Activated CD4-positive, alpha-beta T cell treated with anti-CD3 and anti-CD28 coated beads, Interleukin-2, amount 50 U/mL, for 1 hour (primary cell): ENCODE measurements at regions not wholly inside any gene's neighbourhood (a gene's known extent, or its start where the extent isn't known, plus 50 kb on each side); places are given as distances from the start of the nearest gene placed in this dataset.
"Not testable (repeated sequence)": the region's sequence is repeated elsewhere in the genome, so short reads cannot be mapped to it uniquely, and the experiment has no call there.

Experiments used
- DNase-seq: peaks from one replicate; pipeline ENCODE4 v3.0.0-alpha.2; 2020

GRCh38 chrX:124426288-124427169 lies 80.2 kb downstream of the SH2D1A start:
- no peak for DNase-seq

- no peak for DNase-seq
Observed at GRCh38 chrX:124433186-124433585, 86.8 kb downstream of the SH2D1A start.

- DNase-seq, result no peak
Observed at GRCh38 chrX:124435616-124436015, 89.3 kb downstream of the SH2D1A start.

DNA sequence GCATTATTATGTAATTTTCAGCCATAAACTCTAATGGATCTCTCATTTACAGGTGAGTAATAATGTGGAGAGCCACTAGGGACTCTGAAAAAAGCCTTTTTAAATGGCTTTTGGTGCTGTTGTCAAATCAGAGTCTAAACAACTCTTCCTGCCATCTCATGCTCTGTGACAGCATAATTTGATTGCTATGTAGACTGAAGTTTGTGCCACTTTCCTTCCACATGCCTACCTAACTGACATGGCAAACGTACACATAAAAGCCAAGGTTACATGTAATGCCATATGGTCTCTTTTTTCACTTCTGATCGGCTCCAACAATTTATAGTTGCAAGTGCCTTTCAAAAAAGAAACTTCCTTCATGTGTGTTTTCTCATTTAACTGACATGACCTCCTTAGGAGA lies 94.3 kb downstream of the SH2D1A start:
- DNase-seq, result no peak

DNA sequence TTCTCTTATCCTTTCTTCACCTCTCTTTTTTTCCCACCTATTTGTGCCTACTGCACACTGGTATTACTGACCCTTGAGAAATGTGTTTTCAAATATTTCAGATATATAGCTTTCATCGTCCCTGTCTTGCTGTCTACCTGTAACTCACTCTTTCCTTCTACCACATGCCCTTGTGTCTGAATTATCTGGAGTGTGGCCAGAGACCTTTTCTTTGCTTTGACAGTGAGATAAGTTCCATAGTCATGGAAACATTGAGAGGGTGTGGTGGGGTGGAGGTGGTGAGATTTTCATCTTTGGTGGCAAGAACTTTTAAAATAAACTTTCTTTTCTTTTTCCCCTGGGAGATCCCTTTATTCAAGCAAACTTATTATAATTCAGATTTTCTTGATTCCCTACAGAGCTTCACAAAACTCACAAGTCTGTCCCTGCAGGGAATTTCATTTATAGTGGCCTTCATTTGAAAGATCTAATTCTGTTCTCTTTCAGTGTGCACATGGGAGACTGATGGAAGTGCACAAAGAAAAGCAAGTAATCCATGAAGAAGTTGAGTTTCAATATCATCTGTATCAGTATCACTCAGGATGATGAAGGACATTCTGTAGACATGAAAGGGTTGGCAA lies 95.7 kb downstream of the SH2D1A start:
- DNase-seq, result no peak

- no peak for DNase-seq
Observed at GRCh38 chrX:124455966-124456365, 109.6 kb downstream of the SH2D1A start.

DNA sequence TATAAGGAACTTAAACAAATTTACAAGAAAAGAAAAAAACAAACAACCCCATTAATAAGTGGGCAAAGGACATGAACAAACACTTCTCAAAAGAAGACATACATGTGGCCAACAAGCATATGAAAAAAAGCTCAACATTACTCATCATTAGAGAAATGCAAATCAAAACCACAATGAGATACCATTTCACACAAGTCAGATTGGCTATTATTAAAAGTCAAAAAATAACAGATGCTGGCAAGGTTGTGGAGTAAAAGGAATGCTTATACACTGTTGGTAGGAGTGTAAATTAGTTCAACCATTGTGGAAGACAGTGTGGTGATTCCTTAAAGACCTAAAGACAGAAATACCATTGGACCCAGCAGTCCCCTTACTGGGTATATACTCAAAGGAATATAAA lies 113.5 kb downstream of the SH2D1A start:
- not testable (repeated sequence) for DNase-seq

DNA sequence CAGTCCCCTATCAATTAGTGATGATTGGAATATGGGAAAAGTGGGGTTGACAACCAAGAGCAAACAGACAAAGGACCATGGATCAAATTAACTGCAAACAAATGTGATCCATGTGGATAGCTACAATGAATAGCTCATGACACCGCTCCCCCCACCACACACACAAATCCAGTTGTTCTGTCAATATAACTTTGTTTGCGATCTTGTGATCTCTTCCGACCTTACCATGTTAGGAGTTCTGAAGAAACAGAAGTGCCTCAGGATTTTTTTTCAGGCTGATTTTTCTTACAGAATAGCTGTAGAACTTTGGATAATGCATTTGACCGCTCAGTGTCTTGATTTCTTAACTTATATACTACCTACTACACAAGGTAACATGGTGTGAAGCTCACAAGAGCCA lies 116.6 kb downstream of the SH2D1A start:
- DNase-seq, result no peak

DNA sequence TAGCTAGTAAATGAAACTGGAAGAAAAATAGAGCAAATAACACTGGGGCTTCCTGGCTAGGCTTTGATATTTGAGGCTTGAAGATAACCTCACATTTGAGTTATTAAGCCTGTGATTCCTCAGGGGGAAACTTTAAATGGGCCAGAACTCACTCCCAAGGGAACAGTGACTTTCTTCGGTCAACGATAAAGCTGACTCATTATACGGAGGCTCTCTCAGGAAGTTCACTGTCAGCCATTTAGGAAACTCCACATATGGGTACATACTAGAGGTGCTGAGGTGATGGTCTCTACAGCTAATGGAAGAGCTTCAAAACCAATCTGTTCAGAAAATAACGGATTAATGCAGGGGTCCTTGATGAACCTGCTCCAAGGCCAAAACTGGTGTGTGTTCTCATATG lies 120.8 kb downstream of the SH2D1A start:
- DNase-seq, result no peak

- no peak for DNase-seq
Observed at GRCh38 chrX:124475358-124475757, 129.0 kb downstream of the SH2D1A start.

DNA sequence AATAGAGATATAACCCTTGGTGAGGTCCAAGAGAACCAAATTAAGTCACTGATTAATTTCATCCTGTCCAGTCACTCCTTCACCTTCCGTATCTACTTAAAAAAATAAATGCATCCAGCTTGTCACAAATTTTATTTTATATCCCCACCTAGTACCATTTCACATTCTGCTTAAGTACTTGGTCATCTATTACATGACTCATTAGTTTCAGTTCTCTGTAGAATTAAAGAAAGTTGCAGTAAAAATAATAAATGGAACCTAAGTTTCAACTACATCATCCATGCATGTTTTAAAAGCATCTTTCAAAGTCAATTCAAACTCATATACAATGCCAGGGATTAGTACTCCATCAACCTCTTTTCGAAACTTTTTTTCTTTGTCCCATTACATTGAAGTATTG lies 130.2 kb downstream of the SH2D1A start:
- no peak for DNase-seq

- no peak for DNase-seq
Observed at GRCh38 chrX:124478046-124478445, 131.7 kb downstream of the SH2D1A start.

DNA sequence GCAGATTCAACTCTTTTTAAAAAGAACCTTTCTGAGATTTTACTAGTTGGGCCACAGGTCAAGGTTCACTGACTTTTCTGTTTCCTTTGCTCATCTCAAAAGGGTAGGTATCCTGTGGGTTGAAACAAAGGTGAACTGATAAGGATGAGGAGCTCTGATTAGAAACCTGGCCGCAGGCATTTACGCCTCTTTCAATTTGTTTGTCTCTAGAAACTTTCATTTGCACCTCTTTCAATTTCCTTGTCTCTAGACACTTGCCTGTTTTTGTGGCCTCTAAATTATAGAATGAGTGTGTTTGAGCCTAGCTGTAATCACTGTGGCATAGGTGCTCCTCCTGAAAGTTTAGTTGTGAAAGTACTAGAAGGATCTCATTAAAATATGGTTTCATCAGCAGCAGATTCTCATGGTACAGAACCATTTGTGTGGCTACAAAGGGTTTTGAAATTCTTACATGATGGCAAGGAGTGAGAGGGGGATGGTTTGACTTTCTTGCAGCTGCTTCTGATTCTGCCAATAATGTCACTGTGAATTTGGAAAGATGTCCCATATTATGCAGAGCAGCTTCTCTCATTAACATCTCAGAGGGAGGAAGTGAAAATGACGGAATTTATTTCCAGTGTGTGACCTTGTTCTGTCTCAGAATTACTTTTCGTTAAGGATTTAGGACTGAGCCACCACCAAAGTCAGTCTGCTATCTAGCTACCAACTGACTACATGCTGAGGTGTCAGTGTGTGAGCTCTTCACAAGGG lies 142.2 kb downstream of the SH2D1A start:
- no peak for DNase-seq

DNA sequence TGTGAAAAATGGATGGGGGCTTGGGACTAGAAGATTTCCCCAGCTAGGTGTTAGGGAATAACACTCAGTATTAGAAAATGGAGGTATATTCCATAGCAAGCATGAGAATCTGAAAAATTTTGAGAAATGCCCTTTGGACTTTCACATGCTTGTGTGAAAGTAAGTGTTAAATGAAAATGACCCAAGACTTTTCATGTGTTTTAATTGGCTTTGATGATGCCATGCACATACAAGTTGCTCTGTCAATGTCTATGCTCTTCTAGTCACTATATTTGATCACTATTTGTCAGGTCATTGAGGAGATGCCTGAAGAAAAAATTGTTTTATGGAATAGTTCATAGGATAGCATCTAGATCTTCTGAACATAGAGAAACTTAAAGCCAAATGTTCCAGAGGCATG lies 147.6 kb downstream of the SH2D1A start:
- no peak for DNase-seq

DNA sequence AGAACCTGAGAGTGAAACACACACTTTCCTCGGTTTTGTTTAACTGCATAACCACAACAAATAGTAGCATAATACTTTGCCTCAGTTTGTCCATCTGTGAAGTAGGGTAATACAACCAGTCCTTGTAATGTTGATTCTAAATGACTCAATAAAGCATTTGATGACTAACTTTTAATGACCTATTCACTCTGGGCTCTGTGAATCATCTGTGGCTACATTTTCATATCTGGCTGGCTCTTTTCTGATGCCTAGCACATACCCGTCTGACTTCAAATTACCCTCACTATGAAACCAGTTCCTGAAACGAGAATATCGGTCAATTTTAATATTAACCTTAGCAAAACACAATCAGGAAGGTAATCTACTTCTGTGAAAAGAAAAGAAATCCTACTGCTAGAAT lies 151.0 kb downstream of the SH2D1A start:
- DNase-seq, result no peak

GRCh38 chrX:124501586-124501985 lies 155.2 kb downstream of the SH2D1A start:
- DNase-seq, result no peak

GRCh38 chrX:124502166-124502565 lies 155.8 kb downstream of the SH2D1A start:
- no peak for DNase-seq

DNA sequence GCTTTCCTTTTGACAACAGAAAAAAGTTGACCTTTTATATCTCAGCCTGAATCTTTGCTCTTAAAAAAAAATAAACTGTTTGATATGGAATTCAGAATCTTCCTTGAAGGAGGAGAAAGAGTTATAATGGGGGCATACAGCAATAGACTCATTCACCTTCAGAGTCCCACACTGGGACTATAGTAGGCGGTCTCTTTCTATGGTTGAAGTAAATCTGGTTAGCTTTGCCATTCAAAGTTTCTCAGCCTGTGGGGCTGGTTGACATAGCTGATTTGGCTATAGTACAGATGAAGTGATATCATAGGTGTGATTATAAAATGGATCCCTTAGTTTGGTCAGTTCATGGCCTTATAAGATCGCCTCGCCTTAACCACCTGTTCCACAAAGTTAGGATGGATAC lies 156.2 kb downstream of the SH2D1A start:
- DNase-seq, result no peak

- DNase-seq, result no peak
Observed at GRCh38 chrX:124504111-124504983, 158.0 kb downstream of the SH2D1A start.

DNA sequence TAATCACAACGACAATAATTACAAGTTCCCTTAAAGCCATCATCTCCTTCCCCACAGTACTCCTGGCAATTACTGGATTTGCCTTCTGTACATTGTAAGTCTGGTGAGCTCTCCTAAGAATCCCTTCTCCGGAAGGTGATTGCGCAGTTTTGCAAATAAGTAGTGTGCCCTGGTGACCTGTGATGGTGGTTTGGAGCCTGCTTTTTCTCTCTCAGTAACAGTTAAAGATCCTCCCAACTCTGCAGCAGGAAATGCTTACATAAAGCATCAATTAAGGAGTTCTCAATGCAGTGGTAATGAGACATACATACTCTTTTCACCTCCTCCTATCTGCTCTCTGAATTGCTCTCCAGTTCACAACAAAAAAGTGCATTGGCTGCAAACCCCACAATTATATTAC lies 159.7 kb downstream of the SH2D1A start:
- no peak for DNase-seq

- no peak for DNase-seq
Observed at GRCh38 chrX:124507246-124507645, 160.9 kb downstream of the SH2D1A start.

DNA sequence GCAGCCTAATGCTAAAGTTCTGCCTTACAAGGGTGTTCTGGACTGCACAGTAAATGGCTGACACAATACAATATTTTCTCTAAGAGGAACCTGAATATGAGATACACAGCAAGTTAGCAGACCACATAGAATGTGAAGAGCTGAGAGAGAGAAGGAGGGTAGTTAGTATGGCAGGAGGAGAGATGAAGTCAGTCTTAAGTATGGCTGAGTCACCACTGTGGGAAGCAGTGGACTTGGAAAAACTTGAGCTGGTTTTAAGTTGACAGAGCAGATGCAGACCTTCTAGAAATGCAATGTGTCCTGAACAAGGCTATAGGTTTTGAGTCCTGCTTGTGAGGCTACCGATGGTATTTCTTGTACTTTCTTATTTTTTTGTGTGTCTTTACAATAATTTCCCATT lies 172.5 kb downstream of the SH2D1A start:
- DNase-seq, result no peak

- no peak for DNase-seq
Observed at GRCh38 chrX:124524852-124525251, 178.5 kb downstream of the SH2D1A start.
